ENCODE measurements at regions not wholly inside any gene's neighbourhood (a gene's known extent, or its start where the extent isn't known, plus 50 kb on each side); places are given as distances from the start of the nearest gene placed in this dataset.

DNA sequence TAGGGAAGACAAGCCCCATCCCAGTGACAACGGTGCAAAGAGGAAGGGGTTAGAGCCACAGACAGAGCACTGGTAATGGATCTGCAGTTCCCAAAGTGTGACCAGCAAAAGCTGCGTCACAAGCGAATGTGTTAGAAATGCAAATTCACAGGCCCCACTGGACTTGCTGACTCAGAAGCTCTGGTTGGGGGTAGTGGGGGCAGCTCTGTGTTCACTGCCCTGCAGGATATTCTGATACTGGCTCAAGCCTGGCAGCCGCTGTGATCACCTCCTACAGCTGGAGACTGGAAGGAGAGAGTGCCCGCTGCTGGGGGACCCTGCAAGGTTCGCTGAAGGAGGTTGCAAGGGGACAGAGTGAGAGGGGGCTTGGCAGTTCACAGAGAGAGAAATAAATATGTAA is 179.7 kb upstream of the CDH4 start:
- DNase-seq (ENCODE audit: low read depth), result no peak
- H3K4me3 ChIP-seq (ENCODE audit: low read depth, low read length), result no peak overlapping the region
- TF ChIP-seq, protein P1, sequence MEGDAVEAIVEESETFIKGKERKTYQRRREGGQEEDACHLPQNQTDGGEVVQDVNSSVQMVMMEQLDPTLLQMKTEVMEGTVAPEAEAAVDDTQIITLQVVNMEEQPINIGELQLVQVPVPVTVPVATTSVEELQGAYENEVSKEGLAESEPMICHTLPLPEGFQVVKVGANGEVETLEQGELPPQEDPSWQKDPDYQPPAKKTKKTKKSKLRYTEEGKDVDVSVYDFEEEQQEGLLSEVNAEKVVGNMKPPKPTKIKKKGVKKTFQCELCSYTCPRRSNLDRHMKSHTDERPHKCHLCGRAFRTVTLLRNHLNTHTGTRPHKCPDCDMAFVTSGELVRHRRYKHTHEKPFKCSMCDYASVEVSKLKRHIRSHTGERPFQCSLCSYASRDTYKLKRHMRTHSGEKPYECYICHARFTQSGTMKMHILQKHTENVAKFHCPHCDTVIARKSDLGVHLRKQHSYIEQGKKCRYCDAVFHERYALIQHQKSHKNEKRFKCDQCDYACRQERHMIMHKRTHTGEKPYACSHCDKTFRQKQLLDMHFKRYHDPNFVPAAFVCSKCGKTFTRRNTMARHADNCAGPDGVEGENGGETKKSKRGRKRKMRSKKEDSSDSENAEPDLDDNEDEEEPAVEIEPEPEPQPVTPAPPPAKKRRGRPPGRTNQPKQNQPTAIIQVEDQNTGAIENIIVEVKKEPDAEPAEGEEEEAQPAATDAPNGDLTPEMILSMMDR (conservative IDR thresholded peaks at IDR 0.05; ENCODE audit: low read depth, low read length), result no peak

DNA sequence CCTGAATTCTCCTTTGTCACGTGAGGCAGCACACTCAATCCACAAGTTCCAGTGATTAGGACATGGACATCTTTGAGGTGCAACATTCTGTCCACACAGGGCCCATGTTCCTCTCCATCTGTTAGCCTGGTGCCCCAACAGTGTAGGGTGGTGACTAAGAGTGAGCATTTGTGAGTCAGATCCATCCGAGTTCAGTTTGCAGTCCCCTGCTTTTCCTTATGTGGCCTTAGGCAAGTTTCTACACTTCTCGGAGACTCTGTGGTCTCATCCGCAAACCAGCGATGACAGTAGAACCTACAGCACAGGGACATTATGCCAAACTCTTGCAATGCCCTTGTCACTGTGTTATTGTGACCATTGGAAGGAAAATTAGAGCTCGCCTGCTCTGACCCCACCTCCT is 178.7 kb upstream of the CDH4 start:
- H3K4me3 ChIP-seq (ENCODE audit: low read depth, low read length), result no peak overlapping the region
- no peak for DNase-seq (ENCODE audit: low read depth)
- TF ChIP-seq, protein P1 (conservative IDR thresholded peaks at IDR 0.05; ENCODE audit: low read depth, low read length), result no peak

DNA sequence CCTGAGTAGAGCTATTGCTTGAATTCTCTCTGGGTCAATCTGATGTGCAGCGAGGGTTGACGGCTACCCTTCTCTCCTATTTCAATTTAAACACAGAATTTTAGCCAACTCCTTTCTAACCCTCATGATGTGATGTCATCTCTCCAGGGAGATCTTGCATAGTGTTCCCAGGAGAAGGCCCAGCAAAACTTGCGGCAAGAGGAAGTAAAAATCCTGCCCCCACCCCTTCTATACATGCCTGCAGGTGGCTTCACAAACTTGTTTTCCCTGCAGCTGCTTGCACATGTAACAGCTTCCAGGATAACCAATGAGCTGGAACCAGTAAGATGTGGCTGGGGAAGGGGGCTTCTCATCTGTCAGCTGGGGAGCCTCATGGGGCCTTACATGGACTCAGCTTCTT is 169.3 kb upstream of the CDH4 start:
- no peak overlapping the region for H3K4me3 ChIP-seq (ENCODE audit: low read depth, low read length)
- TF ChIP-seq, protein P1 (conservative IDR thresholded peaks at IDR 0.05; ENCODE audit: low read depth, low read length), result no peak
- no peak for DNase-seq (ENCODE audit: low read depth)

DNA sequence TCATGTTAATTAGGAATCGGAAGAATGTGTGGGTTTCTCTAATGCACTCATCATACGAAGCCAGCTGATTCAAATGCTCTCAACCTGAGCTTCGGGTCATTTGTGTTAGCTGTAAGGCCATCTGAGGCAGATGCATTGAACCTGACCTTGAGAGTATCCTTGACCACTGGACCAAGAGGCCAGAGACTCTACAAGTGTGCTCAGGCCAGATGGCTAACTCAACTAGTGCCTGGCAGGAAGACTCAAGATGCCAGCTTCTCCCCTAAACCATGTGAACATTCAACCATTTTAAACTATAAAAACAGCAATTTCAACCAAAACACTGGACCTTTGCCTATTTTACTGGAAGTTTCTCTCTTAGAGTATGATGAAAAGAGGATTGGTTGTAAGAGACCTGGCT is 168.6 kb upstream of the CDH4 start:
- TF ChIP-seq, protein P1 (conservative IDR thresholded peaks at IDR 0.05; ENCODE audit: low read depth, low read length), result no peak
- no peak for DNase-seq (ENCODE audit: low read depth)
- H3K4me3 ChIP-seq (ENCODE audit: low read depth, low read length), result no peak overlapping the region

DNA sequence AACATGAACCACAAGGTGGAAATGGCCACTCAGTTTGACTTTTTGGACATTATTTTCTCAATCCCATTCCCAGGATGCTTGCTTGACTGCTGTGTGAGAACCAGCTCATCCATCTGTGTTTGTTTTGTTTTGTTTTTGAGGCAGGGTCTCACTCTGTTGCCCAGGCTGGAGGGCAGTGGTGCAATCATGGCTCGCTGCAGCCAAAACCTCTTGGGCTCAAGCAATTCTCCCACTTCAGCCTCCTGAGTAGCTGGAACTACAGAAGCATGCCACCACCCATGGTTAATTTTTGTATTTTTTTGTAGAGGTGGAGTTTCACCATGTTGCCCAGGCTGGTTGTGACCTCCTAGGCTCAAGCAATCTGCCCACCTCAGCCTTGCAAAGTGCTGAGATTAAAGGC is 166.0 kb upstream of the CDH4 start:
- TF ChIP-seq, protein P1 (conservative IDR thresholded peaks at IDR 0.05; ENCODE audit: low read depth, low read length), result no peak
- no peak overlapping the region for H3K4me3 ChIP-seq (ENCODE audit: low read depth, low read length)
- DNase-seq (ENCODE audit: low read depth), result no peak

DNA sequence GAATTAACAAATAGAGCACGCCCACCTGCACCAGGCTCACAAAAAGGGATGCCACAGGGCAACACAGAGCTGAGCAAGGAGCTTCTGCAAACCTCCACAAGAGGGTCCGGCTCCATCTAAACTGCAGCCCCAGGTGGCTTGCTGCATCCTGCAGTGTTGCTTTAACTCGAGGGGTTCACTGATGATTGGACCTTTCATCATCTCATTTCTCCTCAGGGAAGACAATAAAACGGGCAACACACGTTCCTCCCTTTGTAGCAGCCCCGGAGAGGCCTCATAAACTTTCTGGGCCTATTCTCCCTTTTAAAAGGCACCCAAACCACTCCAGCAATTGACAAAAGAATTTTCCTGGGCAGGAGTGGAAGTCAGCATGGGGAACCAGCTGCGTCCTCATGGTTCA is 161.5 kb upstream of the CDH4 start:
- TF ChIP-seq, protein P1 (conservative IDR thresholded peaks at IDR 0.05; ENCODE audit: low read depth, low read length), result no peak
- no peak overlapping the region for H3K4me3 ChIP-seq (ENCODE audit: low read depth, low read length)
- DNase-seq (ENCODE audit: low read depth), result no peak

DNA sequence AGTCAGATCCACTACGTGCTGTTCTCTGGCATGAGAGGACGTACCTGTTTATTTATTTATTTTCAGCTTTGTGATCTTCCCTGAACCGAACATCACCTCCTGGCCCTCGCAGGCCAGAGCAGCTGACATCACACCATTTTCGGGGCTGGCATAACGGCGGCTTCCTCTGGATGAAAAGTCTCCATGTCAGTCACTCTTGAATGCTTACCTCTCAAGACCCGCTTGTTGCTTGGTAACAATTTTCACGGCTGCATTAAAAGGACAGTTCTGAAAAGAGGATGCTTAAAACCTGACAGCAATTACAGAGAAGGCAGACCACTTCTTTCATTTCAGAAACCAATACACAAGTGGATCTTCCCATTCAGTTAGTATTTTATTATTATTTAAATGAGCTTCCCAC is 159.8 kb upstream of the CDH4 start:
- H3K4me3 ChIP-seq (ENCODE audit: low read depth, low read length), result no peak overlapping the region
- DNase-seq (ENCODE audit: low read depth), result no peak
- TF ChIP-seq, protein P1 (conservative IDR thresholded peaks at IDR 0.05; ENCODE audit: low read depth, low read length), result no peak

Measured in choroid plexus epithelial cell (primary cell).